C1 segment of cervical spinal cord (tissue), 14 donors: ENCODE measurements at regions not wholly inside any gene's neighbourhood (a gene's known extent, or its start where the extent isn't known, plus 50 kb on each side); places are given as distances from the start of the nearest gene placed in this dataset.
"Not testable (repeated sequence)": the region's sequence is repeated elsewhere in the genome, so short reads cannot be mapped to it uniquely, and the experiment has no call there.

Source experiments
- DNase-seq, 14 donors: peaks; one replicate each; lab custom pipeline; 2025; lab: John Stamatoyannopoulos, UW

DNA sequence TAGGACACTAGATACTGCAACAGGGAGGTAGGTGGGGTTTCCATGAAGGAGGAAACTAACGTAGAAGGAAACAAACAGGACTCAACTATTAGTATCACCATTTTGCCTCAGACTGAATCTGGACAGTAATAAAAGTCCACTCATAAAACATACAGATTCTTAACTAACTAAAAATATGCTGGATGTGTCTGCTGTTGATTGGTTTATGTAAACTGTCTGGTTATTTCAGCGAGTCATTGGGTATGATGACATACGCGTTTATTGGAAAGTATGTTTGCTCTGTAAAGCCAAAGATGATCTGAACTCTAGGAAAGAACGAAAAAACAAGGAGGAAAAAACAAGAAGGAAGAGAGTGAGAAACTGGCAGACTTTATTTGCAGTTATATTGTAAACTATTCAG, 1816.1 kb upstream of the LRRTM1 start:
- DNase-seq = no peak

DNA sequence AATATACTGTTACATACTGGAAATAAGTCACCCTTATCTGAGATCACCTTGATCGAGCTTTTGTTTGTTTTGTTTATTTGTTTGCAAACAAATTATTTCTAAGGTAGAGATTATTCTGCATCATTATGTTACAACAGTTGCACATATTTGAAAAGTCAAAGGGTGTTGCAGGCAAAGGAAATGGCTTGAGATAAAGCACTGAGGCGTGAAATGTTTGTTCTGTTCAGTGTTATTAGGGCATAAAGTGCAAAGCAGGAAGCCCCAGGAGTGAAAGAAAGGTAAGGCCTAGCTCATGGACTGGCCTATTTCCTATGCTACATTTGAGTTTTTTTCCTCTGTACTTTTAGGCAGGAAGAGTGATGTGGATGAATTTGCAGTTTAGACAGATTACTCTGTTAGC, 1815.6 kb upstream of the LRRTM1 start:
- no peak for DNase-seq

DNA sequence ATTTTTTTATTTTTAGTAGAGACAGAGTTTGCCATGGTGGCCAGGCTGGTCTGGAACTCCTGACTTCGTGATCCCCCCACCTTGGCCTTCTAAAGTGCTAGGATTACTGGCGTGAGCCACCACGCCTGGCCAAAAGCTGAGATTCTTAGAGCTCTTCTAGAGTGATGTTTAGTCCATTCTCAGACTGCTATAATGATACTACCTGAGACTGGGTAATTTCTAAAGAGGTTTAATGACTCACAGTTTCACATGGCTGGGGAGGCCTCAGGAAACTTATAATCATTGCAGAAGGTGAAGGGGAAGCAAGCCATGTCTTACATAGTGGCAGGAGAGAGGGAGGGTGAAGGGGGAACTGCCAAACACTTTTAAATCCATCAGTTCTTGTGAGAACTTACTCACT, 1804.9 kb upstream of the LRRTM1 start:
- no peak for DNase-seq

DNA sequence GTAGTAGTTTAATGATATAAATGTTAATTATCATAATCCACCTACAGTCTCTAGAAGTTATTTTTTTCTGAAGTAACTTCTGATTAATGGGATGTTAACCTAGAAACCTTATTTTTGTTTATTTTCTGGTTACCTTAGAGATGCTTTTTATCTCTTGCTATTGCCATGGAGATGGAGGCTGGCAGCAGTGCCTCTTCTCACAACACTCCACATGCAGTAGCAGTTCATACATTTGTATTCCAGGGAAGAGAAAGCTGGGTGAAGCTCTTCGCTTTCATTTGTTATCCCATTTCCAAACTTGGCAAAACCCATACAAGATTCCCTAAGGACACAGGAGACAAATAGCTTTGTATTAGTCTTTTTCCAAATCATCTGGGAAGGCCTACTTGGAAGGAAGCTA, 1794.1 kb upstream of the LRRTM1 start:
- no peak for DNase-seq

DNA sequence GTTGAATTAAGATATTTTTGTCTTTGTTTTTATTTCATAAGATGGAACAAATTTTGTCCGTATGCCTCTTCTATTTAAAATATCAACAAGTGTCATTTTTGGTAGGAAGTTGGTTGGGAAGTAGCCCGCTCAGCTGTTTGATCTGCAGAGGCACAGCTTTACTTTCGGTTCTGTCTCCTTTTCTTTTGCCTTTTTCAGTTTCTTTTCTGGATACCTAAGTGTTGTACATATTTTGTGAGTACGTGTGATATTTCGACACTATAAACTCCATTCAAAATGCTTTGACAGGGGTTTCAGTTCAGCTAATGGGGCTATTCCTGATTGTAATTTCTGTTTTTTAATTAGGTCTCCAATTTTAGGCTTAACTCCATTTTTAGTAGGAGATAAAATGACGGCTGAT, 1785.0 kb upstream of the LRRTM1 start:
- no peak for DNase-seq

DNA sequence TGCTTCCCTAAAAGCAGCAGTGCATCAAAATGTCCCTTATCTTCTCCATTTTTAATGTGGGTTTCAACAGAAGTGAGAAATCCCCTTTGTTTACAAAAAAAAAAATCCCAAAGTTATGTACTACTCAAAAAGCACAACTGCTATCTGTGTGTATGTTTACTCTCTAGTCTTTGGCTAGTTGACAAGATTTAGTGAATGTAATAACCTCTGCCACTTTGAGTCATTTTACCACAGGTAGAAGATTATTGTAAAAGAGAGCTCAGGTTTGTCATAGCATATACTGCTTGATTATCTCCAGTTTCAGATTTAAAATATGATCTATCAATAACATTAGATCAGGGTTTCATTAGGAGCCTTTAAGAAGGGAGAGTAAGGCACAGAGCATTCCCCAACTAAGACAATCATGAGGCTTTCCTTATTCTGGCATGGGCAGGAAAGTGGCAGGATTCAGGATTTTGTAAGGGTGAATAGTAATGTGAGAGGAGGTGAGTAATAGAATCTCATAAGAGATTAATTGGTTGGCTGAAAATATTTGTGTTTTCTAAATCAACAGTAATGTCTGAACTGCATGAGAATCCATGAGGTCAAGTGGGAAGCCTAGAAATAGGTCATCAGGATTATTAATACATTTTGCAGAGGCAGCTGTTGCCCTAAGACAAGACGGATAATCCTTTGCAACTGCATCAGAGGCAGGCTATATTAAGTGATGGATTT, 1780.3 kb upstream of the LRRTM1 start:
- no peak for DNase-seq

DNA sequence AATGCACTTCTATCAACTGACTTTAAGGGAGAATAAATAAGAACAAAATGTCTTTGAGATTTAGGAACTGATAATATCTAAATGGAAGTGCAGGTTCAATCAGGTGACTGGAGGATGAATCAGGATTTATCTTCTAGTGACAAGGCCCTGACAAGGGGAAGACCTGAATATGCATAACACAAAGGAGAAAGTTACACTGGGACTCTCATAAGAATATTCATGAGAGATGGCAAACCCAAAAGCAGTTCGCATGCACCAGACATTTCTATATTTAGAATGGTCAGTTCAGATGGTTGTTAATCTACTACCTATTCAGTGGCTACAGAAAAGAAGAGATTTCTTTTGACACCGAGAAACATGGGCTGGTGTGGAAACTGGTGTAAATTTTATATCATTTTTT, 1771.3 kb upstream of the LRRTM1 start:
- DNase-seq = no peak

DNA sequence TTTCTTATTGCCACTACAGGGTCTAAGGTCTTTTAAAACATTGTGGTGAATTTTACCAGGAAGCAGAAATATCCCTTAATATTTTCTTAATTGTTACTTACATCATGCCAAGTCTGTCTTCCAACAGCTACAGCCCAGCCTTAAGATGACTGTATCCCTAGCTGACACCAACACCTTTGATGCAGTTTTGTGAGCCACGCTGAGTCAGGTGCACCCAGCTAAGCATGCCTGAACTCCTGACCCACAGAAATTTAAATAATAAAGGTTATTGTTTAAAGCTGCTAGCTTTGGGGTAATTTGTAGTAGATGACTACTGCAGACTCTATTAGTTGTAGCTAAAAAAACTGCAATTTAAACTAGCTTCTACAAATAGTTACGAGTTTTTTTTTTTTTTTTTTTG, 1757.9 kb upstream of the LRRTM1 start:
- no peak for DNase-seq

DNA sequence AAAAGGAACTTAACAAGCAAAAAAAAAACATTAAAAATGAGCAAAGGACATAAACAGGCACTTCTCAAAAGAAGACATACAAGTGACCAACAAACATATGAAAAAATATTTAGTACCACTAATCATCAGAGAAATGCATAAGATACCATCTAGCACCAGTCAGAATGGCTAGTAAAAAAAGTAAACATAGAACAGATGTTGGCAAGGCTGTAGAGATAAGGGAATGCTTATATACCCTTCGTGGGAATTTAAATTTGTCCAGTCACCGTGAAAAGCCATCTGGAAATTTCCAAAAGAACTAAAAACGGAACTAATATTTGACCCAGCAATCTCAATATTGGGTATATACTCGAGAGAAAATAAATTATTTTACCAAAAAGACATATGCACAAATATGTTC, 1751.3 kb upstream of the LRRTM1 start:
- DNase-seq = no peak

DNA sequence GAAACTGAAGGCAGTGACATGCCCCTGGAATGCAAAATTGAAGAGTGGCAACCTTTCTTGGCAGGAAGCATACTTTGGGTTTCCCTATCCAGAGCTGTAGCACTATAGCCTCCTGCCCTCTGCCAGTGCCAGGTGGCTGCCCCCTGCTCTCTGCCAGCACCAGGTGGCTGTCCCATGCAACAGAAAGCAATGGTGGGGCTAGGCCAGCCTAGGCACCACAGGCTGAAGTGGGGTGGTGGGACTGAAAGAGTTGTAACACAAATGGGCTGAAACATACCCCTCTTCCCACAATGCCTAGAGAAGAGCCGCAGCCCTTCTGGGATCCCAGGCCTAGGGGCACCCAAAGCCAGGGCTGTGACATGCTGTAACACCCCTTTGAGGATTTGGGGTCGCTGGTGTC, 1739.3 kb upstream of the LRRTM1 start:
- no peak for DNase-seq

DNA sequence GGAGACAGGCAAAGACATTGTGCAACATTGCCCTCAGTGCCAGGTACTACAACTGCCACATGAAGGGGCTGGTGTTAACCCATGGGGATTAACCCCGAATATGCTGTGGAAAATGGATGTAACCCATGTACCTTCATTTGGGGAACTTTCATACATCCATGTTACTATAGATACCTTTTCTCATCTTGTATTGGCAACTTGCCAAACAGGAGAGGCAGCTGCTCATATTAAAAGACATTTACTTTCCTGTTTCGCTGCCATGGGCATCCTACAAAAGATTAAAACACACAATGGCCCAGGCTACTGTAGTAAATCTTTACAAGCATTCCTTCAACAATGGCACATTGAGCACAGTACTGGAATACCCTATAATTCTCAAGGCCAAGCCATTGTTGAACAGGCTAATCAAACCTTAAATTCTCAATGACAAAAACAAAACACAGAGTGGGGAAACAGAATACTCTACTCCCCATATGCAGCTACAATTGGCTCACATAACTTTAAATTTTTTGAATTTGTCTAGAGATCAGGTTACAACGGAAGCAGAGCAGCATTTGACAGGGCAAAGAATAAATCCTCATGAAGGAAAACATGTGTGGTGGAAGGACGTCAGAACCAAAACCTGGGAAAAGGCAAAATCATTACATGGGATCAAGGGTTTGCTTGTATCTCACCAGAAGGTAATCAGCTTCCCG, 1723.5 kb upstream of the LRRTM1 start:
- no peak for DNase-seq

DNA sequence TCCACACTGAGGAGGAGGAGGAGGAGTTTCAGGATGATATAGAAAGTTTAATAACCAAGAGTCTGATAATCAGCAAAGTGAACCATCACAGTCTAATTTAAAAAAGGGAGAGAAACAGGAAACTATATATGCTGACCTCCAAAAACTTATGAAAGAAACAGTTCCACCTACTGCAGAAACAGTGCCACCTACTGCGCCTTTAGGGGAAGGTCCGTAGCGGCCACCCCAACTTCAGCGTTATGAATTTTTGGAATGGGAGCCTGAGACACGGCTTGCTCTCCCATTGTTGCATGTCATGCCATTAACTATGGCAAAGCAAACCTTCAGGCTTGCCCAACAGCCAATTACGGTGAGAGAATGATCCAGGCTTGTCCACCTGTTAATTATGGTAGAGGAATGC, 1719.2 kb upstream of the LRRTM1 start:
- no peak for DNase-seq

DNA sequence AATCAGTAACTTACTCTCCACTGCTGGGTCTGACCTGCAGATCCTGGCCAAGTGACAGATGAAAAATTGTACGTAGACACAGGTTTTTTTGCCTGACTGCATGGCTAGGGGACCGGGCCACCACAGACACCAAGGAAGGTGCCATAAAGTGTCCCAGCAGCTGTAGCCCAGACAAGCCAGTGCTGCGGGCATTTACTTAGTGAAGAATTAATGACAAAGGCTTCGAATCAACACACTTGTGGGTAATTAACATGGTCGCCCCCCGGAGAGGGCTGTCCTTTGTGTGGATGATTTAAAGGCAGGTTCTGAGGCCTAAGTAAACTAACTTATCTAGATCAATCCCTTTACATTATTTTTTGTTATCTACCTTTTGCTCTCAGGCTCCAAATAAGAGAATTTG, 1709.1 kb upstream of the LRRTM1 start:
- DNase-seq = no peak

DNA sequence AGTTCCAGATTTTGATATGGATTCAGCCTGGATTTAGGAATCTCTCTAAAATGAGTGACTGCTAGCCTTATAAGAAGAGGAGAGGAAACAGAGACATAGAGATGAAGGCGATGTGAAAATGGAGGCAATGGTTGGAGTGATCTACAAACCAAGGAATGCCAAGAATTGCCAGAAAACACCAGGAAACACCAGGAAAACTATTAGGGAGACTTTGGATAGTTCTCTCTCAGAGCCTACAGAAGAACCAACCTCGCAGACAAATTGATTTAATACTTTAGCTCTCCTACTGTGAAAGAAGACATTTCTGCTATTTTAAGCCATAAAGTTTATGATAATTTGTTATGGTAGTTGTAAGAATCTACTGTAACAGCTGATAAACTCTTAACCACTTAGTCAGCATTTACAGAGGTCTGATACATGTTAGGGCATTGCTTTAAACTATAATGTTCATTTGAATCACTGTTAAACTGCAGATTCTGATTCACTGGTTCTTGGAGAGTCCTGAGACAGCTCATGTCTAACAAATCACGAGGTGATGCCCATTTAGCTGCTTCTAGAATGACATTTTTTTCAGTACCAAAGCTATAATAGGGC, 1702.6 kb upstream of the LRRTM1 start:
- DNase-seq = no peak

DNA sequence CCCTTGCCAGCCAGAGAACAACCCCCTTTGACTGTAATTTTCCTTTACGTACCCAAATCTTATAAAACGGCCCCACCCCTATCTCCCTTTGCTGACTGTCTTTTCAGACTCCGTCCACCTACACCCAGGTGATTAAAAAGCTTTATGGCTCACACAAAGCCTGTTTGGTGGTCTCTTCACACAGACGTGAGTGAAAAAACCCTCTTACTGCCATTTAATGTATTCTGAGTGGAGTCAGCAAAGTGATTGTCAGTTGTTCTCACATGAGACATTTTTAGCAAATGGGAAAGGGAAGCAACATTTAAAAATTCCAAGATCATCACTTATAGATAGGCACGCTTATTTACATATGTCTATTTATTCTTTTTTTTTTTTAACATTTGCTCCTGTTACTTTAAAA, 1701.3 kb upstream of the LRRTM1 start:
- not testable (repeated sequence) for DNase-seq

DNA sequence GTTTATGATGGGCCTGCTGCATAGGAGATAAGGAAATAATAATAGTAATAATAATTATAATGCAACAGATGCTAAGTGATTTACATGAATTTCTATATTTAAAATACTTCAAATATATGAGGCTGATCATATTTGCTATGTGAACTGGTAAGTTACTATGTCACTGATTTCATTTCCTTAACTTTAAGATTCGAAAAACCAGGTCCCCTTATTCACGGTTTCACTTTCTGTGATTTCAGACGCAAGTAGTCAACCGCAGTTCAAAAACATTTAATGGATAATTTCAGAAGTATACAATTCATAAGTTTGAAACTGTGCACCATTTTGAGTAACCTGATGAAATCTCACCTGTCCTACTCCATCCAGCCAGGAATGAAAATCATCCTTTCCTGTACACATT, 1697.1 kb upstream of the LRRTM1 start:
- no peak for DNase-seq

DNA sequence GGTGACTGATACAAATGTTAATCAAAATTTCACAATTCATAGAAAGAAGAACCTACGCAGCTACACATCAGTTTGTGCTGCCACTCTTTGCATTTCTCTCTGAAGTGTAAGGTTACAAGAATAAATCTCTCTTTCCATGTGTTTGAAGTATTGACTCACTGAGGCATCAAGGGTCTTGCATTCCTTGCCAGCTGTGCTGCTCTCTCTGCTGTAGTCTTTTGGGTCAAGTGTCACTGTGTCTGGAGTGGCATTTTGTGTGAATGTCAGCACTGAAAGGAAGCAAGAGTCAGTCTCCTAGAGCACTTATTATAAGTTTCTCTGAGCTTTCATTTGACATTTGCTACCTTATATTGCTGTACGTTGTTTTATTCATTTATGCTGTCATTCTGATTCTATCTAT, 1696.1 kb upstream of the LRRTM1 start:
- DNase-seq = no peak

DNA sequence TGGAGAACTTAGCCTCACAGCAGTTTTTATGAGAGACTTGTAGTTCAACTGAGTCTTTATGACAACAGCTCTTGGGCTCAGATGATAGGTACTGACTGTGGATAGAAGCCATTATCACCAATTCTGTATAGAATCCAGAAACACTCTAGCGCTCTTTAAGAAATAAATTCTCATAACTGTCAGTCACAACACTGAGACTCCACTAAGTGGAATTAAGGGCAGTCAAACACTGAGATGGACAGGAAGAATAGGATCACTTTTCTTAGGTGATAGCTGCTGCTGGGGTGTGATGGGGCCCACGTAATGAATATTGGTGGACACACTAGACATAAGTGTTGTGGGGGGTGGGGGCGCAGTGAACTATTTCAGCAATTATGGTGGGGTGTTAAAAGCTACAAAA, 1691.8 kb upstream of the LRRTM1 start:
- DNase-seq = no peak

DNA sequence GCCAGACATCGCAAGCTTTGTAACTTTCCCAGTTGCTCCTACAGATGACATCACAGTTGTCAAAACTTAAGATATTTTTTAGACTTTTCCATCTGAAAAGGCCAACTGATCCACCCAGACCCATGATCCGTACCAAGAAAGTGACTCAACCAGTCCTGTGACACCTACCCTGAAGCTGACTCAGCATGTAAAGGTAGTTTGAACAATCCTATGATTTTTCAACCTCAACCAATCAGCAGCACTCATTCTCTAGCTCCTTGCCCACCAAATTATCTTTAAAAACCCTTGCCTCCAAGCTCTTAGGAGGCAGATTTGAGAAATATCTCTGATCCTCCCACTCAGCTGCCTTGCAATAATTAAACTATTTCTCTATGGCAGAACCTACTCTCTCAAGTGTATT, 1686.7 kb upstream of the LRRTM1 start:
- DNase-seq = no peak

DNA sequence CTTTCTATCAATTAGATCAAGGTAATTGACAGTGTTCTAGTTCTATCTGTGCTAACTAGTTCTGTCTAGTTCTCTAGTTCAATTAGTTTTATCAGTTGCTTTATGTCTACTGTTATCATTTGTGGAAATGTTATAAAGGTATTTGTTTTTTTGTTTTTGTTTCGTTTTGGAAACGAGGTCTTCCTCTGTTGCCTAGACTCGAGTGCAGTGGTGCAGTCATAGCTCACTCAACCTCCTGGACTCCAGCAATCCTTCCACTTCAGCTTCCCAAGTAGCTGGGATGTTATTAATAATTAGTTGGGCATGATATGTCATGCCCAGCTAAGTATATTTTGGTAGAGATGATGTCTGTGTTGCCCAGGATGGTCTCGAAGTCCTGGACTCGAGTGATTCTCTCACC, 1682.8 kb upstream of the LRRTM1 start:
- no peak for DNase-seq

DNA sequence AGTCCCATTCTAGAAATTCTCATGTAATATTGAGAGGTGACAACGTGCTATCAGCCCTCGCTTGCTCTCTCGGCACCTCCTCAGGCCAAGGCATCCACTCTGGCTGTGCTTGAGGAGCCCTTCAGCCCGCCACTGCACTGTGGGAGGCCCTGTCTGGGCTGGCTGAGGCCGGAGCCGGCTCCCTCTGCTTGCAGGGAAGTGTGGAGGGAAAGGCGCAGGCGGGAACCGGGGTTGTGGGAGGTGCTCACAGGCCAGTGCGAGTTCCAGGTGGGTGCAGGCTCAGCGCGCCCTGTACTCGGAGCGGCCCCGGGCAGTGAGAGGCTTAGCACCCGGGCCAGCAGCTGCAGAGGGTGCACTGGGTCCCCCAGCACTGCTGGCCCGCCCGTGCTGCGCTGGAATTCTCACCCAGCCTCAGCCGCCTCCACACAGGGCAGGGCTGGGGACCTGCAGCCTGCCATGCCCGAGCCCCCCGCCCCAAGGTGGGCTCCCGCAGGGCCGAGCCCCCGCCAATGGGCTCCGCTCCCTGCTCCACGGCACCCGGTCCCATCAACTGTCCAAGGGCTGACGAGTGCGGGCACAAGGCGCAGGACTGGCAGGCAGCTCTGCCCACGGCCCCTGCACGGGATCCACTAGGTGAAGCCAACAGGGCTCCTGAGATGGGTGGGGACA, 1680.6 kb upstream of the LRRTM1 start:
- no peak for DNase-seq

DNA sequence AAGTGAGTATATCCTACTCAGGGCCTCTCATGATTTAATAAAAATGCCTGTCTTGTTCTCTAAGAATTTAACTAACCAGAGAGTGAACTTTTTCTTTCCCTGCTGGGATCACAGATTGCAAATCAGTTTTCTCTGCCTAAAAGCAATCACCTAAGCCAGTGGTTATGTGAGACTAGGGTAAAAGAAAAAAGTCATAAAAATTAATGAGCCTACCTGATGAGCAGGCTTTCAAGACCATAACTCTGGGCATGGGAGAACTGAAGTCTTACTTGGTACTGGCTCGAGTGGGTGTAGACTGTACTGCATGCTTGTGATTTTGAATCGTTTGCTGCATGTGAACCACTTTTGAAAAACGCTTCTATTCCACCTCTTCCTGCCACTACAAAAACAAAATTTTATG, 1677.0 kb upstream of the LRRTM1 start:
- DNase-seq = no peak

DNA sequence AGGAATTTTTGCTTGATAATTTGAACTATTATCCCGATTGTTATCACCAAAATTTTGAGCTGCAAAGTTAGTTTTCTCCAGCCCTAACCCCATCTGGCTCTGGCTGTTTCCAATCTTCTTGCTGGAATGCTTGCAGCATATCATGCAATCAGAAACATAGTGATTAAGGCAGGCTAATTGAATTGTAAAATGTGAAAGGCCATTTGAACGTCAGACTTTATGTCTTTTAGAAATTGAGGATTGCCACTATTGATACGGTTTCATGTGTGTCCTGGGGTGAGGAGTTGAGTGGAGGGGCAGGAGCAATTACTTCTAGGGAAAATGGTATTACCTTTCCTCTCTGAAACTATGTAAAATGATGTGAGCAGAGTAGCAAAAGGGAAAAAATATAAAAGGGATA, 1674.5 kb upstream of the LRRTM1 start:
- DNase-seq = no peak
